K562 (cell line): ENCODE measurements at regions not wholly inside any gene's neighbourhood (a gene's known extent, or its start where the extent isn't known, plus 50 kb on each side); places are given as distances from the start of the nearest gene placed in this dataset.

Experiments
- ATAC-seq: fragments of 200-7000 bp; cut with Tn5 transposase; 3 replicates; pipeline ENCODE4 v1.9.1; 2020; ENCODE audit warnings: moderate library complexity
- BruUV-seq: library from RNA; stranded (reverse); fragments of 400-500 nt; replicated peaks from 2 replicates; lab custom pipeline; 2021; lab: Mats Ljungman, UMichigan
- CTCF ChIA-PET: fragments of 300-600 bp; formaldehyde crosslinking; extraction: SDS; loops from one replicate; lab custom pipeline; 2021; ENCODE audit warnings: low intra/inter-chr PET ratio; lab: Yijun Ruan, JAX
- POLR2A ChIA-PET: fragments of 300-600, 350-650 bp; sonication (Branson Sonifier 250); formaldehyde crosslinking; extraction: SDS; loops from one replicate; lab custom pipeline; 2021; ENCODE audit warnings: antibody characterized with exemption, inconsistent platforms; lab: Yijun Ruan, JAX
- DNase-seq, 4 experiments: peaks; one replicate each; pipeline versions ENCODE4 v3.0.0 to v3.0.0-alpha.2; 2011 to 2018; ENCODE audit warnings: low spot score in 3 of 4, mixed read lengths in 3 of 4; ENCODE audit errors: extremely low read depth in 1 of 4
- FAIRE-seq: peaks from 2 replicates; lab custom pipeline; 2011; peaks lifted over from hg19 to GRCh38; lab: Jason Lieb, UNC
- H2AFZ ChIP-seq: 2 replicates; pipeline ENCODE4 v1.6.0; 2011; ENCODE audit warnings: low read depth, low read length, control low read depth, inconsistent platforms
- H3K27ac ChIP-seq: fragments of 200-600 bp; 3 replicates; pipeline ENCODE4 v1.8.0; 2011; ENCODE audit warnings: low read depth, mild to moderate bottlenecking, control low read depth, inconsistent platforms, low read length, moderate library complexity, mixed read lengths; ENCODE audit errors: extremely low read depth
- H3K27me3 ChIP-seq, 2 experiments: fragments of 300-600 bp in 1 of 2; 2 replicates in 1 of 2; 3 replicates in 1 of 2; pipeline versions ENCODE4 v1.6.0 to v1.8.0; 2011; ENCODE audit warnings: inconsistent platforms in 2 of 2, low read length in 2 of 2, mild to moderate bottlenecking in 1 of 2, mixed read lengths in 1 of 2, moderate library complexity in 1 of 2; ENCODE audit not compliant: control insufficient read depth in 2 of 2, insufficient read depth in 2 of 2
- H3K36me3 ChIP-seq: fragments of 300-600 bp; 3 replicates; pipeline ENCODE4 v1.8.0; 2011; ENCODE audit warnings: mild to moderate bottlenecking, low read length, inconsistent platforms; ENCODE audit not compliant: control insufficient read depth, insufficient read depth
- H3K4me1 ChIP-seq, 2 experiments: fragments of 200-600 bp in 1 of 2; replicated peaks in 1 of 2; 2 replicates in 1 of 2; 3 replicates in 1 of 2; pipeline versions ENCODE4 v1.5.1 to v1.8.0; 2011; ENCODE audit warnings: inconsistent platforms in 2 of 2, low read length in 2 of 2, mild to moderate bottlenecking in 1 of 2, mixed read lengths in 1 of 2, moderate library complexity in 1 of 2; ENCODE audit not compliant: control insufficient read depth in 2 of 2, insufficient read depth in 2 of 2
- H3K4me2 ChIP-seq: 2 replicates; pipeline ENCODE4 v1.6.1; 2011; ENCODE audit warnings: low read length, control low read depth, inconsistent platforms, mixed read lengths; ENCODE audit not compliant: insufficient read depth
- H3K4me3 ChIP-seq: fragments of 200-600 bp; sonication (generic), shearing (Covaris generic); 2 replicates; pipeline ENCODE4 v1.5.1; 2016; ENCODE audit warnings: control low read depth, inconsistent platforms
- H3K79me2 ChIP-seq: fragments of 200-600 bp; 3 replicates; pipeline ENCODE4 v1.8.0; 2011; ENCODE audit warnings: low read length, inconsistent platforms; ENCODE audit not compliant: control insufficient read depth, insufficient read depth
- H3K9ac ChIP-seq, 2 experiments: 2 replicates each; pipeline versions ENCODE4 v1.6.0 to v1.6.1; 2011; ENCODE audit warnings: low read depth in 2 of 2, low read length in 2 of 2, control low read depth in 1 of 2, inconsistent platforms in 1 of 2, mild to moderate bottlenecking in 1 of 2, mixed read lengths in 1 of 2; ENCODE audit not compliant: insufficient read depth in 1 of 2
- H3K9me1 ChIP-seq: one replicate; pipeline ENCODE4 v1.6.0; 2011; ENCODE audit warnings: inconsistent platforms, mild to moderate bottlenecking, low read length, moderate library complexity; ENCODE audit not compliant: control insufficient read depth, insufficient read depth
- H3K9me3 ChIP-seq: replicated peaks from 2 replicates; pipeline ENCODE4 v1.5.1; 2011; ENCODE audit warnings: low read depth, low read length, inconsistent platforms; ENCODE audit not compliant: control insufficient read depth, insufficient read depth
- H4K20me1 ChIP-seq: replicated peaks from 2 replicates; pipeline ENCODE4 v1.6.1; 2011; ENCODE audit warnings: low read length, inconsistent platforms, mixed read lengths; ENCODE audit not compliant: control insufficient read depth, insufficient read depth
- KLF1 ChIP-seq: fragments of 450-650 bp; IDR thresholded peaks from 2 replicates; pipeline ENCODE4 v1.6.1; 2016; ENCODE audit warnings: missing genetic modification characterization, missing compliant biosample characterization
- MEF2D ChIP-seq: conservative IDR thresholded peaks from 2 replicates; pipeline ENCODE4 v1.6.1; 2016; ENCODE audit warnings: low read depth, missing genetic modification characterization, missing compliant biosample characterization
- POLR2H ChIP-seq: IDR thresholded peaks from 2 replicates; pipeline ENCODE4 v1.6.1; 2016; ENCODE audit warnings: missing genetic modification characterization, low read depth, mild to moderate bottlenecking, control low read depth, missing compliant biosample characterization, moderate library complexity
- ZEB2 ChIP-seq: fragments of 450-650 bp; IDR thresholded peaks from 2 replicates; pipeline ENCODE4 v1.6.1; 2016
- ZNF324 ChIP-seq: fragments of 250-450 bp; sonication (Bioruptor Pico); IDR thresholded peaks from 2 replicates; pipeline ENCODE4 v1.4.0; 2020; ENCODE audit warnings: mild to moderate bottlenecking
- WGBS: fragments of 100-300 bp; shearing (Covaris generic); methylation state at CpG from one replicate; pipeline ENCODE4 v1.1.6; 2016; ENCODE audit warnings: low coverage, mixed read lengths; ENCODE audit not compliant: insufficient coverage; ENCODE audit errors: missing lambda C conversion rate; 5-methylcytosine and 5-hydroxymethylcytosine counted together
- in situ Hi-C: fragments of 300-500 bp; cut with MboI; formaldehyde crosslinking; loops from 4 replicates; pipeline ENCODE4 v1.15.0; 2018; ENCODE audit warnings: inconsistent platforms, mixed read lengths
- intact Hi-C: fragments of 100-400 bp; cut with micrococcal nuclease; formaldehyde crosslinking; loops from 2 replicates; pipeline ENCODE4 v1.14.2; 2022
- TF ChIP-seq, protein P1 (sequence below): fragments of 150-350 bp; conservative IDR thresholded peaks from 2 replicates; pipeline ENCODE4 v1.6.1; 2014; ENCODE audit warnings: low read length
- TF ChIP-seq, protein P2 (sequence below), 2 experiments: fragments of 450-650 bp in 1 of 2; sonication (generic) in 1 of 2; formaldehyde crosslinking in 1 of 2; IDR thresholded peaks in 1 of 2; conservative IDR thresholded peaks in 1 of 2; 2 replicates each; pipeline versions ENCODE4 v1.6.1 to v1.8.1; 2016 to 2023; ENCODE audit warnings: mild to moderate bottlenecking in 2 of 2, moderate library complexity in 2 of 2, inconsistent platforms in 1 of 2, missing genetic modification reagents in 1 of 2
- TF ChIP-seq, protein P3 (sequence below): fragments of 450-650 bp; IDR thresholded peaks from 2 replicates; pipeline ENCODE4 v1.6.1; 2016; ENCODE audit warnings: low read depth, mild to moderate bottlenecking, moderate library complexity
- TF ChIP-seq, protein P4 (sequence below): sonication (generic); formaldehyde crosslinking; IDR thresholded peaks from 2 replicates; pipeline ENCODE4 v1.9.0; 2022; ENCODE audit warnings: mild to moderate bottlenecking, missing genetic modification reagents
- TF ChIP-seq, protein P5 (sequence below): fragments of 250-450 bp; sonication (Bioruptor Pico); IDR thresholded peaks from 2 replicates; pipeline ENCODE4 v1.5.0; 2021
- TF ChIP-seq, protein P6 (sequence below): fragments of 450-650 bp; IDR thresholded peaks from 2 replicates; pipeline ENCODE4 v1.6.1; 2017; ENCODE audit warnings: antibody characterized with exemption, mild to moderate bottlenecking

GRCh38 chr5:67617051-67617450 lies 420.5 kb upstream of the CD180 start:
- no peaks in the 10 kb centered on the region for H3K36me3 ChIP-seq
- no peak overlapping the region for H3K4me3 ChIP-seq
- TF ChIP-seq POLR2H (tag): no peak
- TF ChIP-seq, protein P1, sequence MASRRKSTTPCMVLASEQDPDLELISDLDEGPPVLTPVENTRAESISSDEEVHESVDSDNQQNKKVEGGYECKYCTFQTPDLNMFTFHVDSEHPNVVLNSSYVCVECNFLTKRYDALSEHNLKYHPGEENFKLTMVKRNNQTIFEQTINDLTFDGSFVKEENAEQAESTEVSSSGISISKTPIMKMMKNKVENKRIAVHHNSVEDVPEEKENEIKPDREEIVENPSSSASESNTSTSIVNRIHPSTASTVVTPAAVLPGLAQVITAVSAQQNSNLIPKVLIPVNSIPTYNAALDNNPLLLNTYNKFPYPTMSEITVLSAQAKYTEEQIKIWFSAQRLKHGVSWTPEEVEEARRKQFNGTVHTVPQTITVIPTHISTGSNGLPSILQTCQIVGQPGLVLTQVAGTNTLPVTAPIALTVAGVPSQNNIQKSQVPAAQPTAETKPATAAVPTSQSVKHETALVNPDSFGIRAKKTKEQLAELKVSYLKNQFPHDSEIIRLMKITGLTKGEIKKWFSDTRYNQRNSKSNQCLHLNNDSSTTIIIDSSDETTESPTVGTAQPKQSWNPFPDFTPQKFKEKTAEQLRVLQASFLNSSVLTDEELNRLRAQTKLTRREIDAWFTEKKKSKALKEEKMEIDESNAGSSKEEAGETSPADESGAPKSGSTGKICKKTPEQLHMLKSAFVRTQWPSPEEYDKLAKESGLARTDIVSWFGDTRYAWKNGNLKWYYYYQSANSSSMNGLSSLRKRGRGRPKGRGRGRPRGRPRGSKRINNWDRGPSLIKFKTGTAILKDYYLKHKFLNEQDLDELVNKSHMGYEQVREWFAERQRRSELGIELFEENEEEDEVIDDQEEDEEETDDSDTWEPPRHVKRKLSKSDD: no peak
- no peak for TF ChIP-seq ZEB2
- no peak for TF ChIP-seq ZNF324 (CRISPR knock-in tag)
- TF ChIP-seq, protein P2, sequence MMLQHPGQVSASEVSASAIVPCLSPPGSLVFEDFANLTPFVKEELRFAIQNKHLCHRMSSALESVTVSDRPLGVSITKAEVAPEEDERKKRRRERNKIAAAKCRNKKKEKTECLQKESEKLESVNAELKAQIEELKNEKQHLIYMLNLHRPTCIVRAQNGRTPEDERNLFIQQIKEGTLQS (IDR thresholded peaks at IDR 0.05): no peak
- TF ChIP-seq, protein P2 (CRISPR knock-in tag; conservative IDR thresholded peaks at IDR 0.05): no peak
- TF ChIP-seq, protein P3, sequence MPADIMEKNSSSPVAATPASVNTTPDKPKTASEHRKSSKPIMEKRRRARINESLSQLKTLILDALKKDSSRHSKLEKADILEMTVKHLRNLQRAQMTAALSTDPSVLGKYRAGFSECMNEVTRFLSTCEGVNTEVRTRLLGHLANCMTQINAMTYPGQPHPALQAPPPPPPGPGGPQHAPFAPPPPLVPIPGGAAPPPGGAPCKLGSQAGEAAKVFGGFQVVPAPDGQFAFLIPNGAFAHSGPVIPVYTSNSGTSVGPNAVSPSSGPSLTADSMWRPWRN: no peak
- TF ChIP-seq MEF2D: no peak
- no peak for TF ChIP-seq KLF1 (tag)
- TF ChIP-seq, protein P4, sequence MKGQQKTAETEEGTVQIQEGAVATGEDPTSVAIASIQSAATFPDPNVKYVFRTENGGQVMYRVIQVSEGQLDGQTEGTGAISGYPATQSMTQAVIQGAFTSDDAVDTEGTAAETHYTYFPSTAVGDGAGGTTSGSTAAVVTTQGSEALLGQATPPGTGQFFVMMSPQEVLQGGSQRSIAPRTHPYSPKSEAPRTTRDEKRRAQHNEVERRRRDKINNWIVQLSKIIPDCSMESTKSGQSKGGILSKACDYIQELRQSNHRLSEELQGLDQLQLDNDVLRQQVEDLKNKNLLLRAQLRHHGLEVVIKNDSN (CRISPR knock-in tag): no peak
- TF ChIP-seq, protein P5, sequence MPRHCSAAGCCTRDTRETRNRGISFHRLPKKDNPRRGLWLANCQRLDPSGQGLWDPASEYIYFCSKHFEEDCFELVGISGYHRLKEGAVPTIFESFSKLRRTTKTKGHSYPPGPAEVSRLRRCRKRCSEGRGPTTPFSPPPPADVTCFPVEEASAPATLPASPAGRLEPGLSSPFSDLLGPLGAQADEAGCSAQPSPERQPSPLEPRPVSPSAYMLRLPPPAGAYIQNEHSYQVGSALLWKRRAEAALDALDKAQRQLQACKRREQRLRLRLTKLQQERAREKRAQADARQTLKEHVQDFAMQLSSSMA (CRISPR knock-in tag): no peak
- TF ChIP-seq, protein P6, sequence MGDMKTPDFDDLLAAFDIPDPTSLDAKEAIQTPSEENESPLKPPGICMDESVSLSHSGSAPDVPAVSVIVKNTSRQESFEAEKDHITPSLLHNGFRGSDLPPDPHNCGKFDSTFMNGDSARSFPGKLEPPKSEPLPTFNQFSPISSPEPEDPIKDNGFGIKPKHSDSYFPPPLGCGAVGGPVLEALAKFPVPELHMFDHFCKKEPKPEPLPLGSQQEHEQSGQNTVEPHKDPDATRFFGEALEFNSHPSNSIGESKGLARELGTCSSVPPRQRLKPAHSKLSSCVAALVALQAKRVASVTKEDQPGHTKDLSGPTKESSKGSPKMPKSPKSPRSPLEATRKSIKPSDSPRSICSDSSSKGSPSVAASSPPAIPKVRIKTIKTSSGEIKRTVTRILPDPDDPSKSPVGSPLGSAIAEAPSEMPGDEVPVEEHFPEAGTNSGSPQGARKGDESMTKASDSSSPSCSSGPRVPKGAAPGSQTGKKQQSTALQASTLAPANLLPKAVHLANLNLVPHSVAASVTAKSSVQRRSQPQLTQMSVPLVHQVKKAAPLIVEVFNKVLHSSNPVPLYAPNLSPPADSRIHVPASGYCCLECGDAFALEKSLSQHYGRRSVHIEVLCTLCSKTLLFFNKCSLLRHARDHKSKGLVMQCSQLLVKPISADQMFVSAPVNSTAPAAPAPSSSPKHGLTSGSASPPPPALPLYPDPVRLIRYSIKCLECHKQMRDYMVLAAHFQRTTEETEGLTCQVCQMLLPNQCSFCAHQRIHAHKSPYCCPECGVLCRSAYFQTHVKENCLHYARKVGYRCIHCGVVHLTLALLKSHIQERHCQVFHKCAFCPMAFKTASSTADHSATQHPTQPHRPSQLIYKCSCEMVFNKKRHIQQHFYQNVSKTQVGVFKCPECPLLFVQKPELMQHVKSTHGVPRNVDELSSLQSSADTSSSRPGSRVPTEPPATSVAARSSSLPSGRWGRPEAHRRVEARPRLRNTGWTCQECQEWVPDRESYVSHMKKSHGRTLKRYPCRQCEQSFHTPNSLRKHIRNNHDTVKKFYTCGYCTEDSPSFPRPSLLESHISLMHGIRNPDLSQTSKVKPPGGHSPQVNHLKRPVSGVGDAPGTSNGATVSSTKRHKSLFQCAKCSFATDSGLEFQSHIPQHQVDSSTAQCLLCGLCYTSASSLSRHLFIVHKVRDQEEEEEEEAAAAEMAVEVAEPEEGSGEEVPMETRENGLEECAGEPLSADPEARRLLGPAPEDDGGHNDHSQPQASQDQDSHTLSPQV: no peak
- H3K4me2 ChIP-seq: no peak overlapping the region
- no peak for DNase-seq
- CTCF ChIA-PET: no interaction called here
- H3K27me3 ChIP-seq: no peaks in the 10 kb centered on the region
- no peaks in the 10 kb centered on the region for H3K9me1 ChIP-seq
- POLR2A ChIA-PET: no interaction called here
- FAIRE-seq: no peak
- BruUV-seq: no TSS peak
- no peaks in the 10 kb centered on the region for H3K4me1 ChIP-seq
- no peaks in the 10 kb centered on the region for H4K20me1 ChIP-seq
- H3K79me2 ChIP-seq: no peaks in the 10 kb centered on the region
- H2AFZ ChIP-seq: no peak overlapping the region
- in situ Hi-C loops: no loop called here
- no peak for ATAC-seq
- no peaks in the 10 kb centered on the region for H3K9me3 ChIP-seq
- intact Hi-C loops: no loop called here
- H3K27ac ChIP-seq: no peak overlapping the region
- no peak overlapping the region for H3K9ac ChIP-seq
- 0% methylated on average over 3 of the region's 3 CpGs for WGBS
